ENCODE measurements at regions not wholly inside any gene's neighbourhood (a gene's known extent, or its start where the extent isn't known, plus 50 kb on each side); places are given as distances from the start of the nearest gene placed in this dataset.

- no peak for DNase-seq (ENCODE audit: low read depth, low spot score)
- no CpG with 5 or more reads among the region's 2 CpGs for WGBS (ENCODE audit: insufficient coverage, insufficient read length)
Observed at GRCh38 chr3:82329300-82329699, 567.9 kb upstream of the GBE1 start.

GRCh38 chr3:82311901-82312300 is 550.5 kb upstream of the GBE1 start:
- H3K36me3 ChIP-seq (ENCODE audit: control insufficient read depth, insufficient read depth, low read length), result no peaks in the 10 kb centered on the region
- no peak overlapping the region for H3K4me3 ChIP-seq (ENCODE audit: low read length)
- WGBS (ENCODE audit: insufficient coverage, insufficient read length), result no CpG with 5 or more reads among the region's 1 CpG
- no peaks in the 10 kb centered on the region for H3K9me3 ChIP-seq (ENCODE audit: control insufficient read depth, insufficient read depth, low read length)
- no peak overlapping the region for H3K27ac ChIP-seq (ENCODE audit: low read length)
- H3K4me1 ChIP-seq (ENCODE audit: control insufficient read depth, insufficient read depth, low read length), result no peaks in the 10 kb centered on the region
- no peak for DNase-seq (ENCODE audit: low read depth, low spot score)
- no peaks in the 10 kb centered on the region for H3K27me3 ChIP-seq (ENCODE audit: control insufficient read depth, insufficient read depth, low read length)

More at GRCh38 chr3:82329300-82329699, 567.9 kb upstream of the GBE1 start:
- H3K27ac ChIP-seq (ENCODE audit: low read length), result no peak overlapping the region
- no peaks in the 10 kb centered on the region for H3K27me3 ChIP-seq (ENCODE audit: control insufficient read depth, insufficient read depth, low read length)
- no peaks in the 10 kb centered on the region for H3K4me1 ChIP-seq (ENCODE audit: control insufficient read depth, insufficient read depth, low read length)
- no peaks in the 10 kb centered on the region for H3K9me3 ChIP-seq (ENCODE audit: control insufficient read depth, insufficient read depth, low read length)
- H3K4me3 ChIP-seq (ENCODE audit: low read length), result no peak overlapping the region
- no peaks in the 10 kb centered on the region for H3K36me3 ChIP-seq (ENCODE audit: control insufficient read depth, insufficient read depth, low read length)

- H3K36me3 ChIP-seq (ENCODE audit: control insufficient read depth, insufficient read depth, low read length), result no peaks in the 10 kb centered on the region
- no CpG with 5 or more reads among the region's 7 CpGs for WGBS (ENCODE audit: insufficient coverage, insufficient read length)
- H3K4me1 ChIP-seq (ENCODE audit: control insufficient read depth, insufficient read depth, low read length), result no peaks in the 10 kb centered on the region
Observed at GRCh38 chr3:82308755-82309154, 547.3 kb upstream of the GBE1 start.

DNA sequence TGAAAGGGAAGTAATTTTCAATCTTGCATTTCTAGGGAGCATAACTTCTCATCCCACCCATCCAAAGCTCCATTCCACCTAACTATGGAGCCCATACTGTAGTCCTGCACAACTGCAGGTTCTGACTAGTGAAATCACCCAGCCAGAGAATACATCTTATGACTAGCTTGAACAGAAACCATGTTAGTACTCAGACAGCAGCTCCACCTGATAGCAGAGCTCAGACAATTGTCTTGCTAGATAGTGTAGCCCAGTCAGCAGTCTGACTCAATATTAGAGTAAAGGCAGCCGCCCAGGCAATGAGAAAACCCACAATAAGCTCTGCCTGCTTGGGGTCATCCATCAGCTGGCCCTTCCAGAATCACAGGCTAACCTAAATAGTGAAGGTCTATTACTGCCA is 544.7 kb upstream of the GBE1 start:
- WGBS (ENCODE audit: insufficient coverage, insufficient read length), result no CpG with 5 or more reads among the region's 1 CpG
- Histone ChIP-seq H3K27me3 (ENCODE audit: control insufficient read depth, insufficient read depth, low read length) (no peaks in the 10 kb centered on the region), H3K4me3 (ENCODE audit: low read length) (no peak overlapping the region), H3K36me3 (ENCODE audit: control insufficient read depth, insufficient read depth, low read length) (no peaks in the 10 kb centered on the region), H3K27ac (ENCODE audit: low read length) (no peak overlapping the region), H3K9me3 (ENCODE audit: control insufficient read depth, insufficient read depth, low read length) (no peaks in the 10 kb centered on the region), H3K4me1 (ENCODE audit: control insufficient read depth, insufficient read depth, low read length) (no peaks in the 10 kb centered on the region)
- DNase-seq (ENCODE audit: low read depth, low spot score), result no peak

More at GRCh38 chr3:82308755-82309154, 547.3 kb upstream of the GBE1 start:
- no peak overlapping the region for H3K27ac ChIP-seq (ENCODE audit: low read length)
- DNase-seq (ENCODE audit: low read depth, low spot score), result no peak
- no peaks in the 10 kb centered on the region for H3K27me3 ChIP-seq (ENCODE audit: control insufficient read depth, insufficient read depth, low read length)
- H3K4me3 ChIP-seq (ENCODE audit: low read length), result no peak overlapping the region
- H3K9me3 ChIP-seq (ENCODE audit: control insufficient read depth, insufficient read depth, low read length), result no peaks in the 10 kb centered on the region

DNA sequence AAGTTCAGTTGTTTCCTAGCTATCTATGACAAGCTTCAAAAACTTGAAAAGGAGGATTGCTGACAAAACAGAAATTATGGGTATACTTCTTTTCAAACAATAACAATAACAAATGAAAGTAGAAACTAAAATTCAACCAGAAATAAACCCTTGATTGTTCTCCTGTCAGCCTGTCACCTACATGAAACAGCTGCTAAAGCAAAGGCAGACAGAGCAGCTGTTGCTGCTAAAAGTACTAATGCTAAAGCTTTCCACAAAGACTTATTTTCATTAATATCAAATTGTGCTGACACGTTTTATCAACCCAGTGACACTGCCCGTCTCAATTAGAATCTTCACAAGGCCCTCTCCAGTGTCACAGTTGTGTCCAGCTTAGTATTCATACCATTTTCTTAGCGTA is 533.2 kb upstream of the GBE1 start:
- Histone ChIP-seq H3K36me3 (ENCODE audit: control insufficient read depth, insufficient read depth, low read length) (no peaks in the 10 kb centered on the region), H3K4me3 (ENCODE audit: low read length) (no peak overlapping the region), H3K27ac (ENCODE audit: low read length) (no peak overlapping the region), H3K9me3 (ENCODE audit: control insufficient read depth, insufficient read depth, low read length) (no peaks in the 10 kb centered on the region), H3K4me1 (ENCODE audit: control insufficient read depth, insufficient read depth, low read length) (no peaks in the 10 kb centered on the region), H3K27me3 (ENCODE audit: control insufficient read depth, insufficient read depth, low read length) (no peaks in the 10 kb centered on the region)
- no CpG with 5 or more reads among the region's 3 CpGs for WGBS (ENCODE audit: insufficient coverage, insufficient read length)
- DNase-seq (ENCODE audit: low read depth, low spot score), result no peak

DNA sequence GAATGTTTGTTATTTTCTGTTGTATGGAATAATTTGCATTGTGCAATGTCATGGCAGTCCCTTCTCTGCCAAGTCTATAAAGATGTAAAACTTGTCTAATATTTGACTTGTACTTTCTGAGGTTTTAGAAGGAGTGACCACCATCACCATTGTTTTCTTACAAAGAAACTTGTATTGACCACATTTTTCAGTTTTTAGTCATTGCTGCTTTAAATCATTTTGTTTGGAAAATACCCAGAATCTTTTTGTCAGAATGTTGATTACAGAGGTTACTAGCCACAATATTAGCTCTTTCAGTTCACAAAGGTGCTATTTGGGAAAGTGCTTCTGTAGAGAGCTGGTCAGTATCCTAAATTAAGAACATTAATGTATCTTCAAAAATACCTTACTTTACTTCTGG is 532.4 kb upstream of the GBE1 start:
- H3K27ac ChIP-seq (ENCODE audit: low read length), result no peak overlapping the region
- H3K9me3 ChIP-seq (ENCODE audit: control insufficient read depth, insufficient read depth, low read length), result no peaks in the 10 kb centered on the region
- H3K36me3 ChIP-seq (ENCODE audit: control insufficient read depth, insufficient read depth, low read length), result no peaks in the 10 kb centered on the region
- H3K4me3 ChIP-seq (ENCODE audit: low read length), result no peak overlapping the region
- no peak for DNase-seq (ENCODE audit: low read depth, low spot score)
- H3K27me3 ChIP-seq (ENCODE audit: control insufficient read depth, insufficient read depth, low read length), result no peaks in the 10 kb centered on the region
- no peaks in the 10 kb centered on the region for H3K4me1 ChIP-seq (ENCODE audit: control insufficient read depth, insufficient read depth, low read length)

DNA sequence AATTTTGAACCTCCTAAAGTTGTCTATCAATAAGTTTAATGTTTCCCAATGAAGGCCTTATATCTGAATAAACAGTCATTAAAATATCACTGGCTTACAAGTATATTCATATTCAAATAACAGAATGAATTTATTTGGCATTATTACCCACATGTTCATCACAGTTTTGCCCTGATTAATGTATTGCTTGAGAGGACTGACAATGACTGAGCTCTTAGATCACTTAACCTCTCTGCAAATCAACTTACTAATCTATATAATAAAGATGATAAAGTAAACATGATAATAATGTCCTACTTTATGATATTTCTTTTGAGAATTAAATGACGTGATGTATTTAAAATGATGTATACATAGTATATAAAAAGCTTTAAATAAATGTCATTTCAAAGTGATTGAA is 532.0 kb upstream of the GBE1 start:
- Histone ChIP-seq H3K27ac (ENCODE audit: low read length) (no peak overlapping the region), H3K9me3 (ENCODE audit: control insufficient read depth, insufficient read depth, low read length) (no peaks in the 10 kb centered on the region), H3K36me3 (ENCODE audit: control insufficient read depth, insufficient read depth, low read length) (no peaks in the 10 kb centered on the region), H3K4me1 (ENCODE audit: control insufficient read depth, insufficient read depth, low read length) (no peaks in the 10 kb centered on the region), H3K27me3 (ENCODE audit: control insufficient read depth, insufficient read depth, low read length) (no peaks in the 10 kb centered on the region), H3K4me3 (ENCODE audit: low read length) (no peak overlapping the region)
- DNase-seq (ENCODE audit: low read depth, low spot score), result no peak
- WGBS (ENCODE audit: insufficient coverage, insufficient read length), result no CpG with 5 or more reads among the region's 1 CpG

DNA sequence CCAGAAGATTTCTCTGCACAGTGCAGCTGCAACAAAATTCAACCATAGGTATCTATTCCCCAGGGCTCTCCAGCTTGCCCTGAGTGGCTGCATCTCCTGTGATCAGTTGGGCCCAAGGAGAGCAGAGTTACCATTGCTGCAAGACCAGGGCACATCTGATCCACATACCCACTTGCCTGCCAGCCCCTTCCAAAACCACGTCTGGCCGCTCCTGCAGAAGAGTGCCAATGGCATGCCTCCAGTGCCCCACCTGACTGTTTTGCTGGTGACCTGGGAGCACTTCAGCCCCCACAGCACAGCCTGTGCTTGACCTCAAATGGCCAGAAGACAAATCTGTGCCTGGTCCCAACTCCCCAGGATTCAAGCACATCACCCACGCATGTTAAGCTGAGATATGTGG is 526.1 kb upstream of the GBE1 start:
- DNase-seq (ENCODE audit: low read depth, low spot score), result no peak
- Histone ChIP-seq H3K27ac (ENCODE audit: low read length) (no peak overlapping the region), H3K4me1 (ENCODE audit: control insufficient read depth, insufficient read depth, low read length) (no peaks in the 10 kb centered on the region), H3K36me3 (ENCODE audit: control insufficient read depth, insufficient read depth, low read length) (no peaks in the 10 kb centered on the region), H3K9me3 (ENCODE audit: control insufficient read depth, insufficient read depth, low read length) (no peaks in the 10 kb centered on the region), H3K27me3 (ENCODE audit: control insufficient read depth, insufficient read depth, low read length) (no peaks in the 10 kb centered on the region), H3K4me3 (ENCODE audit: low read length) (no peak overlapping the region)
- no CpG with 5 or more reads among the region's 3 CpGs for WGBS (ENCODE audit: insufficient coverage, insufficient read length)

- WGBS (ENCODE audit: insufficient coverage, insufficient read length), result no CpG with 5 or more reads among the region's 3 CpGs
- Histone ChIP-seq H3K27me3 (ENCODE audit: control insufficient read depth, insufficient read depth, low read length) (no peaks in the 10 kb centered on the region), H3K4me3 (ENCODE audit: low read length) (no peak overlapping the region), H3K9me3 (ENCODE audit: control insufficient read depth, insufficient read depth, low read length) (no peaks in the 10 kb centered on the region), H3K27ac (ENCODE audit: low read length) (no peak overlapping the region), H3K4me1 (ENCODE audit: control insufficient read depth, insufficient read depth, low read length) (no peaks in the 10 kb centered on the region), H3K36me3 (ENCODE audit: control insufficient read depth, insufficient read depth, low read length) (no peaks in the 10 kb centered on the region)
- no peak for DNase-seq (ENCODE audit: low read depth, low spot score)
Observed at GRCh38 chr3:82281205-82281604, 519.8 kb upstream of the GBE1 start.

- Histone ChIP-seq H3K27me3 (ENCODE audit: control insufficient read depth, insufficient read depth, low read length) (no peaks in the 10 kb centered on the region), H3K36me3 (ENCODE audit: control insufficient read depth, insufficient read depth, low read length) (no peaks in the 10 kb centered on the region), H3K27ac (ENCODE audit: low read length) (no peak overlapping the region), H3K9me3 (ENCODE audit: control insufficient read depth, insufficient read depth, low read length) (no peaks in the 10 kb centered on the region), H3K4me1 (ENCODE audit: control insufficient read depth, insufficient read depth, low read length) (no peaks in the 10 kb centered on the region), H3K4me3 (ENCODE audit: low read length) (no peak overlapping the region)
- WGBS (ENCODE audit: insufficient coverage, insufficient read length), result no CpG with 5 or more reads among the region's 1 CpG
- no peak for DNase-seq (ENCODE audit: low read depth, low spot score)
Observed at GRCh38 chr3:82276992-82277391, 515.5 kb upstream of the GBE1 start.

DNA sequence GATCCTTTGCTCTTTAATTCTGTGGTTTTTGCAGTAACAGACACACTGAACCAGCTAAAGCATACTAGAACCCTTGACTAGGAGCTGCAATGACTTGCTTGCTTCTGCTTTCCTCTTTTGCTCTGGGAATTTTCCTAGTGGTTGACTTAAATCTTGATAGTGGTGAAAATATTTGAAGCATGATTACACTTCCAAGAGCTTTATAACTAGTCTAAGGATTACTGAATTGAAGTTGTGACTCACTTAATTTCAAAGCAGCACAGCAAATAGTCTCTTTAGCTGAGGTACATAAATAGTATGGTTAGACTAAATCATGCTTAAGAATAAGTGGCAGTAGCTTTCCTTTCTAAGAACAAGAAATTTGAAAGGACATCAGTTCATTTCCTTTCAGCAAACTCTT is 513.5 kb upstream of the GBE1 start:
- no peak overlapping the region for H3K27ac ChIP-seq (ENCODE audit: low read length)
- H3K9me3 ChIP-seq (ENCODE audit: control insufficient read depth, insufficient read depth, low read length), result no peaks in the 10 kb centered on the region
- H3K4me3 ChIP-seq (ENCODE audit: low read length), result no peak overlapping the region
- H3K27me3 ChIP-seq (ENCODE audit: control insufficient read depth, insufficient read depth, low read length), result no peaks in the 10 kb centered on the region
- DNase-seq (ENCODE audit: low read depth, low spot score), result no peak
- H3K4me1 ChIP-seq (ENCODE audit: control insufficient read depth, insufficient read depth, low read length), result no peaks in the 10 kb centered on the region
- no peaks in the 10 kb centered on the region for H3K36me3 ChIP-seq (ENCODE audit: control insufficient read depth, insufficient read depth, low read length)
